Fibroblast of pulmonary artery (primary cell): ENCODE measurements at regions not wholly inside any gene's neighbourhood (a gene's known extent, or its start where the extent isn't known, plus 50 kb on each side); places are given as distances from the start of the nearest gene placed in this dataset.
A peak's percentile ranks its signal among the peaks of the same experiment; 100 is the strongest.

Experiments used
- DNase-seq: peaks from one replicate; pipeline ENCODE4 v3.0.0-alpha.2; 2010; ENCODE audit warnings: low read depth
- H3K4me3 ChIP-seq: replicated peaks from 2 replicates; pipeline ENCODE4 v1.5.1; 2011; ENCODE audit warnings: low read depth, mild to moderate bottlenecking, control low read depth, low read length, moderate library complexity
- TF ChIP-seq, protein P1 (sequence below): IDR thresholded peaks from 2 replicates; pipeline ENCODE4 v1.5.1; 2011; ENCODE audit warnings: mild to moderate bottlenecking, control low read depth, low read length, inconsistent platforms; ENCODE audit errors: missing control alignments

GRCh38 chr12:98456041-98456440 is 59.3 kb upstream of the TMPO start:
- DNase-seq: peak; percentile 31
- TF ChIP-seq, protein P1, sequence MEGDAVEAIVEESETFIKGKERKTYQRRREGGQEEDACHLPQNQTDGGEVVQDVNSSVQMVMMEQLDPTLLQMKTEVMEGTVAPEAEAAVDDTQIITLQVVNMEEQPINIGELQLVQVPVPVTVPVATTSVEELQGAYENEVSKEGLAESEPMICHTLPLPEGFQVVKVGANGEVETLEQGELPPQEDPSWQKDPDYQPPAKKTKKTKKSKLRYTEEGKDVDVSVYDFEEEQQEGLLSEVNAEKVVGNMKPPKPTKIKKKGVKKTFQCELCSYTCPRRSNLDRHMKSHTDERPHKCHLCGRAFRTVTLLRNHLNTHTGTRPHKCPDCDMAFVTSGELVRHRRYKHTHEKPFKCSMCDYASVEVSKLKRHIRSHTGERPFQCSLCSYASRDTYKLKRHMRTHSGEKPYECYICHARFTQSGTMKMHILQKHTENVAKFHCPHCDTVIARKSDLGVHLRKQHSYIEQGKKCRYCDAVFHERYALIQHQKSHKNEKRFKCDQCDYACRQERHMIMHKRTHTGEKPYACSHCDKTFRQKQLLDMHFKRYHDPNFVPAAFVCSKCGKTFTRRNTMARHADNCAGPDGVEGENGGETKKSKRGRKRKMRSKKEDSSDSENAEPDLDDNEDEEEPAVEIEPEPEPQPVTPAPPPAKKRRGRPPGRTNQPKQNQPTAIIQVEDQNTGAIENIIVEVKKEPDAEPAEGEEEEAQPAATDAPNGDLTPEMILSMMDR: no peak

GRCh38 chr12:98456576-98457573 is 58.5 kb upstream of the TMPO start:
- peak; percentile 52 for DNase-seq
- TF ChIP-seq, protein P1: no peak
- peak overlapping the region; percentile 25 for H3K4me3 ChIP-seq

More at GRCh38 chr12:98456041-98456440, 59.3 kb upstream of the TMPO start:
- no peak overlapping the region for H3K4me3 ChIP-seq

DNA sequence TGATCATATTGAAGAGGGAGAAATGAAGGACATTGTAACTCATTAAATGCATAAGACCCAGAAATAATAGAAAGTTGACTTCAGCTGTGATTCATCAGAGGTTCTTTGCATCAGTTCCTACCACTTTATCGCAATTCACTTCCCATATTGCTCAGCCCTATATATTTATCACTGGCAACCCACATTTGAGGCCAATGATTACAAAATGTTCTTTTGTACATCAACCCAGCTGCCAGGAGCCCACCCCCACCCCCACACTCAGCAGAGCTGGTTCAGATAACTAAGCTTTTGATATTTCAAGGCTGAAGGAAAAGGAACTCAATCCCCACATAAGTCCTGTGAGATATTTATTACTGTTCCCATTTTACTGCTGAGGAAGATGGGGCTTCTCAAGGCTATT is 51.2 kb upstream of the TMPO start:
- TF ChIP-seq, protein P1: no peak
- peak; percentile 95 for DNase-seq
- H3K4me3 ChIP-seq: peak overlapping the region; percentile 24

GRCh38 chr12:98465505-98465904 is 49.9 kb upstream of the TMPO start:
- no peak for DNase-seq
- H3K4me3 ChIP-seq: no peak overlapping the region
- TF ChIP-seq, protein P1: no peak
